Activated B cell treated with CpG ODN at 0.5 μM for 24 hours (primary cell): ENCODE measurements at regions not wholly inside any gene's neighbourhood (a gene's known extent, or its start where the extent isn't known, plus 50 kb on each side); places are given as distances from the start of the nearest gene placed in this dataset.

Experiments used
- ATAC-seq: fragments of 200-7000 bp; cut with Tn5 transposase; one replicate; pipeline ENCODE4 v1.10.0; 2021; ENCODE audit warnings: low read depth, mild to moderate bottlenecking, moderate library complexity
- CTCF ChIA-PET: fragments of 350-600 bp; sonication (Branson Sonifier 250); formaldehyde crosslinking; loops from one replicate; lab custom pipeline; 2021; ENCODE audit warnings: antibody characterized with exemption; lab: Charles Lee
- POLR2A ChIA-PET: fragments of 350-600 bp; sonication (Branson Sonifier 250); formaldehyde crosslinking; loops from one replicate; lab custom pipeline; 2021; ENCODE audit warnings: antibody characterized with exemption; lab: Charles Lee
- DNase-seq: peaks from one replicate; pipeline ENCODE4 v3.0.0; 2022
- H3K27ac Mint-ChIP-seq: one replicate; pipeline ENCODE4 v1.8.0; 2020; ENCODE audit warnings: mixed read lengths
- H3K27me3 Mint-ChIP-seq: one replicate; pipeline ENCODE4 v1.8.0; 2021; ENCODE audit warnings: mixed read lengths
- H3K36me3 Mint-ChIP-seq: one replicate; pipeline ENCODE4 v1.8.0; 2021; ENCODE audit warnings: low read depth, mixed read lengths
- H3K4me1 Mint-ChIP-seq: one replicate; pipeline ENCODE4 v1.8.0; 2021; ENCODE audit warnings: mixed read lengths
- H3K4me3 Mint-ChIP-seq: one replicate; pipeline ENCODE4 v1.8.0; 2020; ENCODE audit warnings: mild to moderate bottlenecking, mixed read lengths
- H3K9me3 Mint-ChIP-seq: one replicate; pipeline ENCODE4 v1.8.0; 2020; ENCODE audit warnings: mixed read lengths
- intact Hi-C: fragments of 100-400 bp; cut with micrococcal nuclease; formaldehyde crosslinking; loops from one replicate; pipeline ENCODE4 v1.15.1; 2024
- TF ChIP-seq, protein P1 (sequence below): fragments of 200-600 bp; IDR thresholded peaks from one replicate; pipeline ENCODE4 v1.8.0; 2022; ENCODE audit warnings: antibody characterized with exemption, mild to moderate bottlenecking

DNA sequence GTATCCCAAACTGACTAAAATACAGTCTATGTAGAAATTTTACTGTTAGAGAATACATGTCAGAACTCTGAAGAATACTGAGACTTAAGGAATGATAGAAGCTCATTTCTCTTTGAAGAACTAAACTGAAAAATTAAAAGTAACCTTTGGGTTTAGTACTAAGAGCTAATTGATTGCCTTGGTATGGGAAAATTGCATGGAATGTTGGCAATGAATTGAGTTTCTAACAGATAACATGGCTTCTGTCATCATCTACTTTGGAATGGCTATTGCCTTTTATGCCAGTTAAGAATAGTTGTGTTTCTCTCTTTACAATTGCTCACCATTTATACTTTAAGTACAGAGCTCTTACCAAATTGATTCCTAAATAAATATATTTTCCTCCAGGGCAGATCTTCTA is 308.8 kb upstream of the SYT1 start:
- no peaks in the 10 kb centered on the region for H3K27me3 Mint-ChIP-seq
- ATAC-seq (no peak), DNase-seq (no peak)
- no peak overlapping the region for H3K4me3 Mint-ChIP-seq
- H3K9me3 Mint-ChIP-seq: no peaks in the 10 kb centered on the region
- H3K36me3 Mint-ChIP-seq: no peaks in the 10 kb centered on the region
- ChIA-PET CTCF (no interaction called here), POLR2A (no interaction called here)
- H3K27ac Mint-ChIP-seq: no peak overlapping the region
- intact Hi-C loops: no loop called here
- no peaks in the 10 kb centered on the region for H3K4me1 Mint-ChIP-seq
- TF ChIP-seq, protein P1, sequence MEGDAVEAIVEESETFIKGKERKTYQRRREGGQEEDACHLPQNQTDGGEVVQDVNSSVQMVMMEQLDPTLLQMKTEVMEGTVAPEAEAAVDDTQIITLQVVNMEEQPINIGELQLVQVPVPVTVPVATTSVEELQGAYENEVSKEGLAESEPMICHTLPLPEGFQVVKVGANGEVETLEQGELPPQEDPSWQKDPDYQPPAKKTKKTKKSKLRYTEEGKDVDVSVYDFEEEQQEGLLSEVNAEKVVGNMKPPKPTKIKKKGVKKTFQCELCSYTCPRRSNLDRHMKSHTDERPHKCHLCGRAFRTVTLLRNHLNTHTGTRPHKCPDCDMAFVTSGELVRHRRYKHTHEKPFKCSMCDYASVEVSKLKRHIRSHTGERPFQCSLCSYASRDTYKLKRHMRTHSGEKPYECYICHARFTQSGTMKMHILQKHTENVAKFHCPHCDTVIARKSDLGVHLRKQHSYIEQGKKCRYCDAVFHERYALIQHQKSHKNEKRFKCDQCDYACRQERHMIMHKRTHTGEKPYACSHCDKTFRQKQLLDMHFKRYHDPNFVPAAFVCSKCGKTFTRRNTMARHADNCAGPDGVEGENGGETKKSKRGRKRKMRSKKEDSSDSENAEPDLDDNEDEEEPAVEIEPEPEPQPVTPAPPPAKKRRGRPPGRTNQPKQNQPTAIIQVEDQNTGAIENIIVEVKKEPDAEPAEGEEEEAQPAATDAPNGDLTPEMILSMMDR: no peak

DNA sequence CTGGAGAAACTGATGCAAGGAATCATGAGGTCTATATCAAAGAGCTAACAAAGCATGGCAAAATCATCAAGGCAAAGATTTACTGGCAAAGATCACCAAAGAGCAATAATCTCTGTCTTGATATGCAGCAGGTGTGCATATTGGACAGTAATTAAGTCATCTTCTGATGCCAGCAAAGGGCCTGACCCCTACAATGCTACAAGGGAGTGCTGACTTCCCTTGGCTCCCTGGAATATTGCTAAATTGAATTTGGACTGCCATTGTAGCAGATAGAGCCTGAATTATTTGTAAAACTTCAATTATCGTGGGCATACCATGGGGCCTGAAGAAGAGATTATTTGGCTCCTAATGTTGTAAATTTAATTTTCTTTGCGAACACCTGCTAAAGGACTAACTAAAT is 307.9 kb upstream of the SYT1 start:
- DNase-seq (no peak), ATAC-seq (no peak)
- intact Hi-C loops: no loop called here
- ChIA-PET CTCF (no interaction called here), POLR2A (no interaction called here)
- Mint-ChIP-seq H3K27me3 (no peaks in the 10 kb centered on the region), H3K27ac (no peak overlapping the region), H3K36me3 (no peaks in the 10 kb centered on the region), H3K4me3 (no peak overlapping the region), H3K9me3 (no peaks in the 10 kb centered on the region), H3K4me1 (no peaks in the 10 kb centered on the region)
- TF ChIP-seq, protein P1: no peak

- no peak overlapping the region for H3K4me3 Mint-ChIP-seq
- DNase-seq (no peak), ATAC-seq (no peak)
- H3K27me3 Mint-ChIP-seq: no peaks in the 10 kb centered on the region
- no peaks in the 10 kb centered on the region for H3K36me3 Mint-ChIP-seq
- TF ChIP-seq, protein P1: no peak
- ChIA-PET CTCF (interaction anchor here (1.4 kb wide), 1 partner anchor 11 kb away, joined by 3 read pairs; no protein-coding TSS in a partner anchor), POLR2A (no interaction called here)
- H3K27ac Mint-ChIP-seq: no peak overlapping the region
- intact Hi-C loops: no loop called here
- H3K4me1 Mint-ChIP-seq: no peaks in the 10 kb centered on the region
- no peaks in the 10 kb centered on the region for H3K9me3 Mint-ChIP-seq
These were observed 305.2 kb upstream of the SYT1 start for GRCh38 chr12:78559416-78559815.

DNA sequence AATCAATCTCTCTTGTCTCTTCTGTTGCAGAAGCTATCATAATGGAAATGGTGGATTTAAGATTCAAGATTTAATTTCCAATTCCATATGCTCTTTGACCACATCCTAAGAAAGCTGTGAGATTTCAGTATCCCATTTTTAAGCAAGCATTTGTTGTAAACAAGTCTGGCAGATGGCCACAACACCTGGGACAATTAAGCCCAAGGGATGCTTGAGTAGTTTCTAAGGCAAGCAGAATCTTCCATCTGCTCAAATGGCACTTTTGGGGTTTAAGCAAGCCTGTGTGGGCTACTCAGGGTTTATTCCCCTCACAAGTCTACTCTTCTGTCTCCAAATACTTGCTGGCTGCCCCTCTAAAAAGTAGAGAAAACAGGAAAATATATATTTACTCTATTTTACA is 304.7 kb upstream of the SYT1 start:
- no peak for ATAC-seq
- ChIA-PET CTCF (interaction anchor here (1.4 kb wide), 1 partner anchor 10 kb away, joined by 3 read pairs; no protein-coding TSS in a partner anchor), POLR2A (no interaction called here)
- DNase-seq: no peak
- H3K9me3 Mint-ChIP-seq: no peaks in the 10 kb centered on the region
- no peak overlapping the region for H3K27ac Mint-ChIP-seq
- no peaks in the 10 kb centered on the region for H3K27me3 Mint-ChIP-seq
- TF ChIP-seq, protein P1: no peak
- H3K36me3 Mint-ChIP-seq: no peaks in the 10 kb centered on the region
- H3K4me1 Mint-ChIP-seq: no peaks in the 10 kb centered on the region
- intact Hi-C loops: loop anchor here (10.0 kb wide), 1 partner anchor 615 kb away; no protein-coding TSS in a partner anchor
- no peak overlapping the region for H3K4me3 Mint-ChIP-seq

GRCh38 chr12:78560633-78561032 is 303.9 kb upstream of the SYT1 start:
- ChIA-PET POLR2A (no interaction called here), CTCF (interaction anchor here (1.4 kb wide), 1 partner anchor 10 kb away, joined by 3 read pairs; no protein-coding TSS in a partner anchor)
- Mint-ChIP-seq H3K4me3 (no peak overlapping the region), H3K27me3 (no peaks in the 10 kb centered on the region), H3K9me3 (no peaks in the 10 kb centered on the region), H3K27ac (no peak overlapping the region), H3K4me1 (no peaks in the 10 kb centered on the region), H3K36me3 (no peaks in the 10 kb centered on the region)
- ATAC-seq: no peak
- no peak for DNase-seq
- TF ChIP-seq, protein P1: no peak
- intact Hi-C loops: loop anchor here (10.0 kb wide), 1 partner anchor 614 kb away; no protein-coding TSS in a partner anchor
